HEK293T (cell line): ENCODE measurements at regions not wholly inside any gene's neighbourhood (a gene's known extent, or its start where the extent isn't known, plus 50 kb on each side); places are given as distances from the start of the nearest gene placed in this dataset.

Source experiments
- CTCF ChIA-PET: fragments of 350-600 bp; formaldehyde crosslinking; extraction: SDS; loops from one replicate; lab custom pipeline; 2021; ENCODE audit warnings: antibody characterized with exemption, inconsistent platforms; lab: Yijun Ruan, JAX
- POLR2A ChIA-PET: fragments of 350-600 bp; formaldehyde crosslinking; extraction: SDS; loops from one replicate; lab custom pipeline; 2020; ENCODE audit warnings: antibody characterized with exemption, inconsistent platforms; lab: Yijun Ruan, JAX
- DNase-seq: peaks from one replicate; pipeline ENCODE4 v3.0.0; 2012; ENCODE audit warnings: mixed read lengths; ENCODE audit errors: extremely low spot score
- ARNT ChIP-seq: fragments of 450-650 bp; IDR thresholded peaks from 2 replicates; pipeline ENCODE4 v1.6.1; 2017; ENCODE audit warnings: mild to moderate bottlenecking
- BHLHE40 ChIP-seq: fragments of 450-650 bp; IDR thresholded peaks from 2 replicates; pipeline ENCODE4 v1.6.1; 2016; ENCODE audit warnings: mild to moderate bottlenecking, moderate library complexity, borderline replicate concordance
- CTBP1 ChIP-seq: fragments of 450-650 bp; IDR thresholded peaks from 2 replicates; pipeline ENCODE4 v1.6.1; 2016; ENCODE audit warnings: borderline replicate concordance
- ELF4 ChIP-seq: fragments of 450-650 bp; IDR thresholded peaks from 2 replicates; pipeline ENCODE4 v1.6.1; 2017; ENCODE audit warnings: antibody characterized with exemption
- FOXA1 ChIP-seq: fragments of 450-650 bp; IDR thresholded peaks from 2 replicates; pipeline ENCODE4 v1.6.1; 2016; ENCODE audit warnings: mild to moderate bottlenecking
- FOXK2 ChIP-seq: fragments of 450-650 bp; IDR thresholded peaks from 2 replicates; pipeline ENCODE4 v1.6.1; 2016; ENCODE audit warnings: mild to moderate bottlenecking
- FOXM1 ChIP-seq: fragments of 450-650 bp; IDR thresholded peaks from 2 replicates; pipeline ENCODE4 v1.6.1; 2017; ENCODE audit warnings: mild to moderate bottlenecking, borderline replicate concordance
- HDGF ChIP-seq: fragments of 450-650 bp; IDR thresholded peaks from 2 replicates; pipeline ENCODE4 v1.6.1; 2017; ENCODE audit warnings: antibody characterized with exemption, borderline replicate concordance
- L3MBTL2 ChIP-seq: fragments of 450-650 bp; conservative IDR thresholded peaks from 2 replicates; pipeline ENCODE4 v1.6.1; 2016; ENCODE audit warnings: mild to moderate bottlenecking
- LEF1 ChIP-seq: fragments of 450-650 bp; IDR thresholded peaks from 2 replicates; pipeline ENCODE4 v1.6.1; 2017; ENCODE audit warnings: mild to moderate bottlenecking, borderline replicate concordance
- NFRKB ChIP-seq: fragments of 450-650 bp; IDR thresholded peaks from 2 replicates; pipeline ENCODE4 v1.6.1; 2016; ENCODE audit warnings: mild to moderate bottlenecking, moderate library complexity
- PKNOX1 ChIP-seq: fragments of 450-650 bp; IDR thresholded peaks from 2 replicates; pipeline ENCODE4 v1.6.1; 2016
- SP1 ChIP-seq: fragments of 450-650 bp; IDR thresholded peaks from 2 replicates; pipeline ENCODE4 v1.6.1; 2017
- SUZ12 ChIP-seq: fragments of 450-650 bp; IDR thresholded peaks from 2 replicates; pipeline ENCODE4 v1.6.1; 2016; ENCODE audit warnings: mild to moderate bottlenecking
- TARDBP ChIP-seq: fragments of 450-650 bp; IDR thresholded peaks from 2 replicates; pipeline ENCODE4 v1.6.1; 2016
- ZNF384 ChIP-seq: fragments of 450-650 bp; IDR thresholded peaks from 2 replicates; pipeline ENCODE4 v1.6.1; 2016

- TF ChIP-seq SUZ12, result no peak
- TF ChIP-seq HDGF, result no peak
- TF ChIP-seq LEF1, result no peak
- TF ChIP-seq L3MBTL2, result no peak
- no peak for TF ChIP-seq ARNT
- no peak for TF ChIP-seq PKNOX1
- no peak for TF ChIP-seq FOXK2
- no peak for TF ChIP-seq BHLHE40
- no peak for TF ChIP-seq ELF4
- no peak for TF ChIP-seq FOXA1
- no peak for TF ChIP-seq CTBP1
- CTCF ChIA-PET, result no interaction called here
- DNase-seq, result no peak
- POLR2A ChIA-PET, result no interaction called here
Observed at GRCh38 chr5:68915079-68915478, 178.7 kb upstream of the SLC30A5 start.

- no peak for DNase-seq
- TF ChIP-seq BHLHE40 (no peak), NFRKB (no peak), FOXM1 (no peak), PKNOX1 (no peak)
- ChIA-PET POLR2A (no interaction called here), CTCF (no interaction called here)
Observed at GRCh38 chr5:68918306-68918705, 175.5 kb upstream of the SLC30A5 start.

GRCh38 chr5:68919988-68920490 is 173.8 kb upstream of the SLC30A5 start:
- no peak for DNase-seq
- no peak for TF ChIP-seq LEF1
- TF ChIP-seq L3MBTL2, result no peak
- ChIA-PET CTCF (no interaction called here), POLR2A (no interaction called here)

GRCh38 chr5:68920888-68921287 is 172.9 kb upstream of the SLC30A5 start:
- CTCF ChIA-PET, result interaction anchor here (0.9 kb wide), 1 partner anchor 18 kb away, joined by 3 read pairs; no protein-coding TSS in a partner anchor
- no peak for DNase-seq
- TF ChIP-seq FOXK2, result no peak
- TF ChIP-seq PKNOX1, result no peak
- no peak for TF ChIP-seq SP1
- TF ChIP-seq L3MBTL2, result no peak
- no peak for TF ChIP-seq ZNF384
- TF ChIP-seq ELF4, result no peak
- TF ChIP-seq SUZ12, result no peak
- TF ChIP-seq NFRKB, result no peak
- TF ChIP-seq FOXA1, result no peak
- no peak for TF ChIP-seq FOXM1
- no peak for TF ChIP-seq CTBP1
- no peak for TF ChIP-seq LEF1
- no peak for TF ChIP-seq TARDBP
- POLR2A ChIA-PET, result no interaction called here

- DNase-seq, result no peak
- ChIA-PET POLR2A (no interaction called here), CTCF (no interaction called here)
- TF ChIP-seq ARNT (no peak), FOXK2 (no peak), FOXM1 (no peak), PKNOX1 (no peak), ZNF384 (no peak), SP1 (no peak), TARDBP (no peak), BHLHE40 (no peak), CTBP1 (no peak), FOXA1 (no peak), L3MBTL2 (no peak), HDGF (no peak), ELF4 (no peak), LEF1 (no peak), SUZ12 (no peak), NFRKB (no peak)
Observed at GRCh38 chr5:68922172-68922987, 171.4 kb upstream of the SLC30A5 start.
